Testis (tissue), 2 donors: ENCODE measurements at regions not wholly inside any gene's neighbourhood (a gene's known extent, or its start where the extent isn't known, plus 50 kb on each side); places are given as distances from the start of the nearest gene placed in this dataset.

Experiments used
- POLR2A ChIP-seq: fragments of 450-650 bp; IDR thresholded peaks from one replicate; pipeline ENCODE4 v1.6.1; 2017; ENCODE audit warnings: antibody characterized with exemption, mild to moderate bottlenecking, moderate library complexity
- TF ChIP-seq, protein P1 (sequence below), 3 experiments: fragments of 450-650 bp in 2 of 3; fragments of 200-600 bp in 1 of 3; sonication (generic) in 1 of 3; IDR thresholded peaks; one replicate each; pipeline ENCODE4 v1.5.1; 2016 to 2019; ENCODE audit warnings: antibody characterized with exemption in 3 of 3, mild to moderate bottlenecking in 2 of 3, moderate library complexity in 1 of 3

DNA sequence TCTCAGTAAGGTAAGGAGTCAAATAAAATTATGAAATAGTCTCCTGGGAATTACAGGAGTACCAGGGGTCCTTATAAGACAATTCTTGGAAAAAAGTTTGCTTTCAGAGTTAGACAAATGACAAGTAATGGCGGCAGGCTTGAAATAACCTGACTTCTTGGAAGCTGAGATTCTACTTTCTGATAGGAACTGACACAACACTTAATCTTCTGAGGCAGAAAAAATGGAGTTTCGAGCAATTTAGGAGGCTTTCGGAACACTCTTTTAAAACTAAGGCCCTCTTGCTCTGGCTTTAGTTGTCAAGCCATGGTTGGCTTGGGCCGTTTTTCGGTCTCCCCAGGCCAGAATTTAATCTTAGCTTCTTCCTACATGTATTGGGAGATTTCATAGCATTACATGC is 260.0 kb downstream of the GATA3 start:
- TF ChIP-seq, protein P1, sequence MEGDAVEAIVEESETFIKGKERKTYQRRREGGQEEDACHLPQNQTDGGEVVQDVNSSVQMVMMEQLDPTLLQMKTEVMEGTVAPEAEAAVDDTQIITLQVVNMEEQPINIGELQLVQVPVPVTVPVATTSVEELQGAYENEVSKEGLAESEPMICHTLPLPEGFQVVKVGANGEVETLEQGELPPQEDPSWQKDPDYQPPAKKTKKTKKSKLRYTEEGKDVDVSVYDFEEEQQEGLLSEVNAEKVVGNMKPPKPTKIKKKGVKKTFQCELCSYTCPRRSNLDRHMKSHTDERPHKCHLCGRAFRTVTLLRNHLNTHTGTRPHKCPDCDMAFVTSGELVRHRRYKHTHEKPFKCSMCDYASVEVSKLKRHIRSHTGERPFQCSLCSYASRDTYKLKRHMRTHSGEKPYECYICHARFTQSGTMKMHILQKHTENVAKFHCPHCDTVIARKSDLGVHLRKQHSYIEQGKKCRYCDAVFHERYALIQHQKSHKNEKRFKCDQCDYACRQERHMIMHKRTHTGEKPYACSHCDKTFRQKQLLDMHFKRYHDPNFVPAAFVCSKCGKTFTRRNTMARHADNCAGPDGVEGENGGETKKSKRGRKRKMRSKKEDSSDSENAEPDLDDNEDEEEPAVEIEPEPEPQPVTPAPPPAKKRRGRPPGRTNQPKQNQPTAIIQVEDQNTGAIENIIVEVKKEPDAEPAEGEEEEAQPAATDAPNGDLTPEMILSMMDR (IDR thresholded peaks at IDR 0.05) = no peak
- TF ChIP-seq POLR2A = no peak
